GM12878 (cell line): ENCODE measurements at regions not wholly inside any gene's neighbourhood (a gene's known extent, or its start where the extent isn't known, plus 50 kb on each side); places are given as distances from the start of the nearest gene placed in this dataset.

Experiments used
- NRF1 ChIP-seq: conservative IDR thresholded peaks from 2 replicates; pipeline ENCODE4 v1.6.1; 2011; ENCODE audit warnings: mild to moderate bottlenecking, low read depth, low read length, improper control_type of control experiment
- SUPT20H ChIP-seq: IDR thresholded peaks from 2 replicates; pipeline ENCODE4 v1.6.1; 2011; ENCODE audit warnings: low read depth, mild to moderate bottlenecking, low read length, moderate library complexity, borderline replicate concordance; ENCODE audit not compliant: control insufficient read depth
- TCF7 ChIP-seq: IDR thresholded peaks from 2 replicates; pipeline ENCODE4 v1.6.1; 2014; ENCODE audit warnings: antibody characterized with exemption, borderline replicate concordance
- TF ChIP-seq, protein P1 (sequence below): fragments of 450-650 bp; IDR thresholded peaks from 2 replicates; pipeline ENCODE4 v1.6.1; 2017; ENCODE audit warnings: mild to moderate bottlenecking, moderate library complexity

GRCh38 chr14:36067428-36068187, 108.9 kb downstream of the PTCSC3 start:
- TF ChIP-seq SUPT20H = no peak
- TF ChIP-seq NRF1 = no peak
- TF ChIP-seq TCF7 = no peak
- TF ChIP-seq, protein P1, sequence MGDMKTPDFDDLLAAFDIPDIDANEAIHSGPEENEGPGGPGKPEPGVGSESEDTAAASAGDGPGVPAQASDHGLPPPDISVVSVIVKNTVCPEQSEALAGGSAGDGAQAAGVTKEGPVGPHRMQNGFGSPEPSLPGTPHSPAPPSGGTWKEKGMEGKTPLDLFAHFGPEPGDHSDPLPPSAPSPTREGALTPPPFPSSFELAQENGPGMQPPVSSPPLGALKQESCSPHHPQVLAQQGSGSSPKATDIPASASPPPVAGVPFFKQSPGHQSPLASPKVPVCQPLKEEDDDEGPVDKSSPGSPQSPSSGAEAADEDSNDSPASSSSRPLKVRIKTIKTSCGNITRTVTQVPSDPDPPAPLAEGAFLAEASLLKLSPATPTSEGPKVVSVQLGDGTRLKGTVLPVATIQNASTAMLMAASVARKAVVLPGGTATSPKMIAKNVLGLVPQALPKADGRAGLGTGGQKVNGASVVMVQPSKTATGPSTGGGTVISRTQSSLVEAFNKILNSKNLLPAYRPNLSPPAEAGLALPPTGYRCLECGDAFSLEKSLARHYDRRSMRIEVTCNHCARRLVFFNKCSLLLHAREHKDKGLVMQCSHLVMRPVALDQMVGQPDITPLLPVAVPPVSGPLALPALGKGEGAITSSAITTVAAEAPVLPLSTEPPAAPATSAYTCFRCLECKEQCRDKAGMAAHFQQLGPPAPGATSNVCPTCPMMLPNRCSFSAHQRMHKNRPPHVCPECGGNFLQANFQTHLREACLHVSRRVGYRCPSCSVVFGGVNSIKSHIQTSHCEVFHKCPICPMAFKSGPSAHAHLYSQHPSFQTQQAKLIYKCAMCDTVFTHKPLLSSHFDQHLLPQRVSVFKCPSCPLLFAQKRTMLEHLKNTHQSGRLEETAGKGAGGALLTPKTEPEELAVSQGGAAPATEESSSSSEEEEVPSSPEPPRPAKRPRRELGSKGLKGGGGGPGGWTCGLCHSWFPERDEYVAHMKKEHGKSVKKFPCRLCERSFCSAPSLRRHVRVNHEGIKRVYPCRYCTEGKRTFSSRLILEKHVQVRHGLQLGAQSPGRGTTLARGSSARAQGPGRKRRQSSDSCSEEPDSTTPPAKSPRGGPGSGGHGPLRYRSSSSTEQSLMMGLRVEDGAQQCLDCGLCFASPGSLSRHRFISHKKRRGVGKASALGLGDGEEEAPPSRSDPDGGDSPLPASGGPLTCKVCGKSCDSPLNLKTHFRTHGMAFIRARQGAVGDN = no peak
